ENCODE measurements at regions not wholly inside any gene's neighbourhood (a gene's known extent, or its start where the extent isn't known, plus 50 kb on each side); places are given as distances from the start of the nearest gene placed in this dataset.

- no peak for TF ChIP-seq CTCF (IDR thresholded peaks at IDR 0.05)
- TF ChIP-seq POLR2A (IDR thresholded peaks at IDR 0.05) = no peak
Measured at GRCh38 chr1:114286179-114286578, 132.5 kb upstream of the SYT6 start.
